Rectal smooth muscle tissue (tissue), 1 donor: ENCODE measurements at regions not wholly inside any gene's neighbourhood (a gene's known extent, or its start where the extent isn't known, plus 50 kb on each side); places are given as distances from the start of the nearest gene placed in this dataset.

Experiments
- H3K27ac ChIP-seq: one replicate; pipeline ENCODE4 v1.7.0; 2013; ENCODE audit warnings: low read depth, low read length, inconsistent platforms
- H3K27me3 ChIP-seq: one replicate; pipeline ENCODE4 v1.7.0; 2013; ENCODE audit warnings: low read length; ENCODE audit not compliant: control insufficient read depth, insufficient read depth
- H3K36me3 ChIP-seq: one replicate; pipeline ENCODE4 v1.7.0; 2013; ENCODE audit warnings: low read length; ENCODE audit not compliant: control insufficient read depth, insufficient read depth
- H3K4me1 ChIP-seq: one replicate; pipeline ENCODE4 v1.7.0; 2013; ENCODE audit warnings: low read length; ENCODE audit not compliant: control insufficient read depth, insufficient read depth
- H3K4me3 ChIP-seq: one replicate; pipeline ENCODE4 v1.7.0; 2013; ENCODE audit warnings: low read length
- H3K9ac ChIP-seq: one replicate; pipeline ENCODE4 v1.7.0; 2013; ENCODE audit warnings: low read length

GRCh38 chr20:63099456-63100173 lies 92.9 kb upstream of the BHLHE23 start:
- Histone ChIP-seq H3K27ac (no peak overlapping the region), H3K4me1 (no peaks in the 10 kb centered on the region), H3K36me3 (no peaks in the 10 kb centered on the region), H3K27me3 (peaks cover 4% of the 10 kb centered on the region), H3K4me3 (no peak overlapping the region), H3K9ac (no peak overlapping the region)

DNA sequence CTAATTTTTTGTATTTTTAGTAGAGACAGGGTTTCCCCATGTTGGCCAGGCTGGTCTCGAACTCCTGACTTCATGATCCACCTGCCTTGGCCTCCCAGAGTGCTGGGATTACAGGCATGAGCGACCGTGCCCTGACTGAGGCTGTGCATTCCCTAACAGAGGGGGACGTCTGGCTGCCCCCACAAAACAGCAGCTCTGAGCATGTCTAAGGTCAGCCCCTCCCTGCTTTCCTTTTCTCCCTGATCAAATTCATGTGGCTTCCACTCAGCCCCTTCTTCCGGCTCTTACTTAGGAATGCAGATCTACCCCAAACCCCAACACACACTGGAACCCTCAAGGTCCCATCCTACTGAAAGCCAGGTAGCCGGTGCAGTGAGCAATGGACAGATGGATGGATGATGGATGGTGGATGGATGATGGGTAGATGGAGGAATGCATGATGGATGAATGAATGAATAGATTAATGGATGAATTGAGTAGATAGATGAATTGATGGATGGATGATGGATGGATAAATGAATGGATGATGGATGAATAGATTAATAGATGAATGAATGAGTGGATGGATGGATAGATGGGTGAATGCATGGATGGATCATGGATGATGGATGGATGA lies 91.5 kb upstream of the BHLHE23 start:
- no peak overlapping the region for H3K9ac ChIP-seq
- no peaks in the 10 kb centered on the region for H3K36me3 ChIP-seq
- no peaks in the 10 kb centered on the region for H3K4me1 ChIP-seq
- H3K4me3 ChIP-seq = no peak overlapping the region
- no peak overlapping the region for H3K27ac ChIP-seq
- peaks cover 7% of the 10 kb centered on the region for H3K27me3 ChIP-seq

GRCh38 chr20:63097336-63097831 lies 90.6 kb upstream of the BHLHE23 start:
- peaks cover 7% of the 10 kb centered on the region for H3K27me3 ChIP-seq
- H3K27ac ChIP-seq = no peak overlapping the region
- H3K4me1 ChIP-seq = no peaks in the 10 kb centered on the region
- H3K4me3 ChIP-seq = no peak overlapping the region
- H3K9ac ChIP-seq = no peak overlapping the region
- H3K36me3 ChIP-seq = no peaks in the 10 kb centered on the region

DNA sequence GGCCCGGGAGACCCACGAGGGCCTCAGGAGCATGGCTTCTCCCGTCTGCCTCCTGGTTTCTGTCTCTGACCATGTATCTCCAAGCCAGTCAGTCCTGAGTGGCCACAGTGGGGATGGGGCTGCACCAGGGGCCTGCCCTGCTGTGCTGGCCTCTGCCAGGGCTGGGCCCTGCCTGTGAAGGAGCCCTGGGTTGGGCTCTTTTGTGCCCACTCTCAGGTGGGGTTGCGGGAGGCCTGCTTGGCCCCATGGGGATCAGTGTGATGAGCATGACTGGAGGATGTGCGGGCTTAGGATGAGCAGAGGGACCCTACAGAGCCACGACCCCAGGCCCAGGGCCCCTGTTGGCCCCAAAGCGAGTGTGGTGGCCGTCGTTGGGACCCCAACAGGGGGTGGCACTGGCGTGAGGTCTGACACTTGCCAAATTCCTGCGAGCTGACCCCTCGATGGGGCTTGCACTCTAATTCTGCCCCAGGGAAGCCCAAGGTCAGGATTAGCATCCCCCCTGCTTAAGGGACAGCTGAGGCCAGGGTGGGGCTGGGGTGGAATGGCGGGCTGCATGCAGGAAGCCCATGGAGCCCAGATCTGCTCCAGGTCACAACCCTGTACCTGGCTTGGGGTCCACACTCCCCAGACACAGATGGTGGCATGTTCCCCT lies 90.0 kb upstream of the BHLHE23 start:
- Histone ChIP-seq H3K27me3 (peaks cover 7% of the 10 kb centered on the region), H3K36me3 (no peaks in the 10 kb centered on the region), H3K4me3 (no peak overlapping the region), H3K27ac (no peak overlapping the region), H3K9ac (no peak overlapping the region), H3K4me1 (no peaks in the 10 kb centered on the region)

- no peak overlapping the region for H3K9ac ChIP-seq
- no peak overlapping the region for H3K27ac ChIP-seq
- no peaks in the 10 kb centered on the region for H3K4me1 ChIP-seq
- H3K4me3 ChIP-seq = no peak overlapping the region
- peaks cover 7% of the 10 kb centered on the region for H3K27me3 ChIP-seq
- H3K36me3 ChIP-seq = no peaks in the 10 kb centered on the region
These were observed 89.2 kb upstream of the BHLHE23 start for GRCh38 chr20:63095718-63096654.

- H3K27ac ChIP-seq = no peak overlapping the region
- no peak overlapping the region for H3K4me3 ChIP-seq
- H3K4me1 ChIP-seq = no peaks in the 10 kb centered on the region
- no peaks in the 10 kb centered on the region for H3K36me3 ChIP-seq
- H3K9ac ChIP-seq = no peak overlapping the region
- H3K27me3 ChIP-seq = peaks cover 4% of the 10 kb centered on the region
These were observed 88.2 kb upstream of the BHLHE23 start for GRCh38 chr20:63094767-63095499.

DNA sequence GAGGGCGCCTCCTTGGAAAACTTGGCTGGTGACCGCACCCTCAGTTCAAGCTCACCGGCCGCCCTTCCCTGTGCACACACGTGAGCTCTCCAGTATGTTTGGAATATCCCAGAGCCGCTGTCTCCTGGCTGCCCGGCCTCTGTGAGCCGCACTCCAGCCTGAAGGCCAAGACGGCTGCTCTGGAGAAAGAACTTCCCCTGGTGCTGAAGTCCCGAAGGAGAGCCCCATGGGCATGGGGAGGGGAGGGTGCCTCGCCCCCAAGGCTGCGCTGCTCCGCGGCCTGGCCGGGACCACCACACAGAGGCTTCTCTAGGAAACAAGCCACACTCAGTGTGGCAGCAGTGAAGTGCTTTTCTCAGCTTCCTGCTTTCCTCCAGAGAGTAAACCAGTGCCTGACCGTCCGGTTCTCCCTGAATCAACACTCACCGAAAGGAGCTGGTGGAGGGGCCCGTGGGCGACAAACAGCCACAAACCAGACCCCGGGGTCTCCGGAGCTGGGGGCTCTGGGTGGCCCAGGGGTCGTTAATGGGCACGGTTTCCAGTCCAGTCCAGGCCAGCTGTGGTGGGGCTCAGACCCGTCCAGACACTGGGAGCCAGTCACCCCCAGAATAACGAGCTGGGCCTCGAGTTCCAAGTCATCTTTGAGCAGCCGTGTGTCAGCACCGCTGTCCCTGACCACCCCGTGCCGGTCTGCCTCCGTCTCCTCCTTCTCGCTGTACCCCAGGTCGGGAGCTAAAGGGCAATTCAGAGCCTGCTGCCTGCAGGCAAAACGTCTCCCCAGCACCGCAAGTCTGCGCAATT lies 87.4 kb upstream of the BHLHE23 start:
- Histone ChIP-seq H3K4me1 (no peaks in the 10 kb centered on the region), H3K27me3 (peaks cover 6% of the 10 kb centered on the region), H3K4me3 (no peak overlapping the region), H3K27ac (no peak overlapping the region), H3K9ac (no peak overlapping the region), H3K36me3 (no peaks in the 10 kb centered on the region)

GRCh38 chr20:63092660-63093215 lies 86.0 kb upstream of the BHLHE23 start:
- H3K4me1 ChIP-seq = no peaks in the 10 kb centered on the region
- H3K27ac ChIP-seq = no peak overlapping the region
- no peaks in the 10 kb centered on the region for H3K36me3 ChIP-seq
- no peak overlapping the region for H3K4me3 ChIP-seq
- H3K9ac ChIP-seq = no peak overlapping the region
- H3K27me3 ChIP-seq = peaks cover 11% of the 10 kb centered on the region

- no peaks in the 10 kb centered on the region for H3K36me3 ChIP-seq
- no peak overlapping the region for H3K9ac ChIP-seq
- no peak overlapping the region for H3K4me3 ChIP-seq
- no peak overlapping the region for H3K27ac ChIP-seq
- peaks cover 11% of the 10 kb centered on the region for H3K27me3 ChIP-seq
- no peaks in the 10 kb centered on the region for H3K4me1 ChIP-seq
These were observed 85.3 kb upstream of the BHLHE23 start for GRCh38 chr20:63091901-63092659.

DNA sequence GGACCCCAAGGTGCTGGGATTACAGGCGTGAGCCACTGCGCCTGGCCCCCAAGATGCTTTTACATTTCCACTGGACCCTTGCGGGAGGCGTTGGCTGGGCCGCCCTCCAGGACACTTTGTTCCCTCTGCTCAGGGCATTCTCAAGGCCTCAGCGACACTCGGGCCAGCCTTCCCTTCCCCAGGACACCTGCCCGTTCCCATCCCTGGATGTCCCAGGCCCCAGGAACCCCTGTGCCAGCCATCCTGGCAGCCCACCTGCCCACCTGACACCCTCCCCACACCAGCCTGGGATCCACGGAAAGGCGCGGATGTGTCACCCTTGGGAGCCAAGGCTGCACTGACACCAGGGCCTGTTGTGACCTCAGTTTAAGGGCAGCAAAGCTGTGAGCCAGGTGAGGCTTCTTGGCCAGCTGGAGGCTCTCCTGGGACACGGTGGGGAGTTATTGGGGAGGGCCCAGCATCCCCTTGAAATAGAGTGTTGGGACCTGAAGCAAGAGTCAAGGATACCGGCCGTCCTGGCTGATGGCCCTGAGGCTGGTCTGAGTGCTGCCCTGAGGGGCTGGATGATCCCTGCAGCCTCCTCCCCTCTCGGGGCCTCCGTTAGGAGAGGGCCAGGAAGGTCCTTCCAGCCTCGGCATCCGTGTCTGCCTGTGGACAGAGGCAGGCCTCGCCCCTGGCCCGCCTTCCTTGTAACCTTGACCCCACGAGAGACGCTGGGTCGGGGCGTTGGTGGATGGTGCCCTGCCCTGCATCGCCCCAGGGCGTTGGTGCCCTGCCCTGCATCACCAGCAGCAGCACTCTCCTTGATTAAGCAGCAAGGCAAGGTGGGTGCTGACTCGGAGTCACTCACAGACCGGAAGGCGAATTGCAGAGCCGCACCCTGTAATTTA lies 84.2 kb upstream of the BHLHE23 start:
- Histone ChIP-seq H3K27ac (no peak overlapping the region), H3K36me3 (no peaks in the 10 kb centered on the region), H3K4me1 (no peaks in the 10 kb centered on the region), H3K27me3 (peaks cover 11% of the 10 kb centered on the region), H3K4me3 (no peak overlapping the region), H3K9ac (no peak overlapping the region)
